GM23338 (cell line): ENCODE measurements at regions not wholly inside any gene's neighbourhood (a gene's known extent, or its start where the extent isn't known, plus 50 kb on each side); places are given as distances from the start of the nearest gene placed in this dataset.
A peak's percentile ranks its signal among the peaks of the same experiment; 100 is the strongest.

Source experiments
- ATAC-seq: fragments of 200-7000 bp; cut with Tn5 transposase; 3 replicates; pipeline ENCODE4 v1.9.1; 2020
- DNase-seq: peaks from one replicate; pipeline ENCODE4 v3.0.0-alpha.2; 2015; ENCODE audit warnings: low spot score
- H2AFZ ChIP-seq: fragments of 200-600 bp; sonication (generic); 2 replicates; pipeline ENCODE4 v1.8.0; 2016; ENCODE audit warnings: antibody characterized with exemption, mild to moderate bottlenecking, moderate library complexity
- H3F3A ChIP-seq: fragments of 200-600 bp; sonication (generic); replicated peaks from 2 replicates; pipeline ENCODE4 v1.8.0; 2017; ENCODE audit warnings: antibody characterized with exemption, mixed run types, low read depth
- H3K27ac ChIP-seq: fragments of 200-600 bp; sonication (generic); 2 replicates; pipeline ENCODE4 v1.6.1; 2016; ENCODE audit warnings: low read depth
- H3K27me3 ChIP-seq: fragments of 200-600 bp; sonication (generic); 2 replicates; pipeline ENCODE4 v1.8.0; 2016; ENCODE audit warnings: mild to moderate bottlenecking, mixed run types, moderate library complexity; ENCODE audit not compliant: insufficient read depth
- H3K36me3 ChIP-seq: fragments of 200-600 bp; sonication (generic); 2 replicates; pipeline ENCODE4 v1.8.0; 2016; ENCODE audit warnings: mild to moderate bottlenecking; ENCODE audit not compliant: insufficient read depth
- H3K4me1 ChIP-seq: fragments of 200-600 bp; sonication (generic); 2 replicates; pipeline ENCODE4 v1.8.0; 2016; ENCODE audit warnings: mild to moderate bottlenecking, moderate library complexity; ENCODE audit not compliant: insufficient read depth
- H3K4me2 ChIP-seq: fragments of 200-600 bp; sonication (generic); 2 replicates; pipeline ENCODE4 v1.7.1; 2017; ENCODE audit warnings: mixed run types
- H3K4me3 ChIP-seq: fragments of 200-600 bp; sonication (generic); 2 replicates; pipeline ENCODE4 v1.6.1; 2016; ENCODE audit warnings: mixed run types
- H3K79me2 ChIP-seq: fragments of 200-600 bp; sonication (generic); replicated peaks from 2 replicates; pipeline ENCODE4 v1.8.0; 2017; ENCODE audit warnings: mild to moderate bottlenecking; ENCODE audit not compliant: insufficient read depth
- H3K9me2 ChIP-seq: fragments of 200-600 bp; sonication (generic); 2 replicates; pipeline ENCODE4 v1.8.0; 2017; ENCODE audit not compliant: insufficient read depth
- H4K20me1 ChIP-seq: fragments of 200-600 bp; sonication (generic); replicated peaks from 2 replicates; pipeline ENCODE4 v1.8.0; 2017; ENCODE audit warnings: mild to moderate bottlenecking; ENCODE audit not compliant: insufficient read depth
- H3K27ac Mint-ChIP-seq: 2 replicates; pipeline ENCODE4 v1.8.0; 2020; ENCODE audit warnings: inconsistent platforms, mild to moderate bottlenecking, moderate library complexity, mixed read lengths
- H3K27me3 Mint-ChIP-seq: 3 replicates; pipeline ENCODE4 v1.8.0; 2022; ENCODE audit warnings: low read depth, mild to moderate bottlenecking, moderate library complexity, mixed read lengths, inconsistent platforms; ENCODE audit not compliant: insufficient read depth, poor library complexity
- H3K36me3 Mint-ChIP-seq: 3 replicates; pipeline ENCODE4 v1.8.0; 2021; ENCODE audit warnings: low read depth, mild to moderate bottlenecking, inconsistent platforms, moderate library complexity, mixed read lengths
- H3K4me1 Mint-ChIP-seq: 3 replicates; pipeline ENCODE4 v1.8.0; 2020; ENCODE audit warnings: mild to moderate bottlenecking, inconsistent platforms, mixed read lengths
- H3K4me3 Mint-ChIP-seq: 3 replicates; pipeline ENCODE4 v1.8.0; 2021; ENCODE audit warnings: moderate library complexity, mild to moderate bottlenecking, inconsistent platforms, mixed read lengths
- H3K9me3 Mint-ChIP-seq: 3 replicates; pipeline ENCODE4 v1.8.0; 2020; ENCODE audit warnings: moderate library complexity, mild to moderate bottlenecking, inconsistent platforms, mixed read lengths
- CREB1 ChIP-seq: fragments of 250-450 bp; sonication (Bioruptor Pico); IDR thresholded peaks from 2 replicates; pipeline ENCODE4 v1.5.0; 2020; ENCODE audit warnings: low read depth, mild to moderate bottlenecking, moderate library complexity
- EZH2 ChIP-seq: fragments of 200-600 bp; sonication (generic); IDR thresholded peaks from one replicate; pipeline ENCODE4 v1.8.0; 2017; ENCODE audit warnings: antibody characterized with exemption, mild to moderate bottlenecking, low read depth; ENCODE audit not compliant: unreplicated experiment
- EZH2phosphoT487 ChIP-seq: fragments of 200-600 bp; sonication (generic); IDR thresholded peaks from one replicate; pipeline ENCODE4 v1.8.1; 2018; ENCODE audit warnings: antibody characterized with exemption; ENCODE audit not compliant: unreplicated experiment
- JUNB ChIP-seq: IDR thresholded peaks from one replicate; pipeline ENCODE4 v1.6.1; 2016; ENCODE audit warnings: antibody characterized with exemption; ENCODE audit not compliant: unreplicated experiment
- NANOG ChIP-seq: IDR thresholded peaks from 2 replicates; pipeline ENCODE4 v1.6.1; 2016; ENCODE audit warnings: antibody characterized with exemption, borderline replicate concordance
- POLR2AphosphoS5 ChIP-seq: IDR thresholded peaks from 2 replicates; pipeline ENCODE4 v1.6.1; 2016; ENCODE audit warnings: antibody characterized with exemption, low read depth
- STAT1 ChIP-seq: IDR thresholded peaks from one replicate; pipeline ENCODE4 v1.6.1; 2016; ENCODE audit warnings: antibody characterized with exemption; ENCODE audit not compliant: unreplicated experiment
- ZNF114 ChIP-seq: fragments of 250-450 bp; sonication (Bioruptor Pico); IDR thresholded peaks from 2 replicates; pipeline ENCODE4 v1.5.0; 2020; ENCODE audit warnings: mild to moderate bottlenecking, moderate library complexity
- ZNF331 ChIP-seq: fragments of 250-450 bp; sonication (Bioruptor Pico); IDR thresholded peaks from 2 replicates; pipeline ENCODE4 v1.5.0; 2020; ENCODE audit warnings: low read depth, mild to moderate bottlenecking, moderate library complexity
- ZNF462 ChIP-seq: fragments of 250-450 bp; sonication (Bioruptor Pico); IDR thresholded peaks from 2 replicates; pipeline ENCODE4 v1.5.0; 2020; ENCODE audit warnings: mild to moderate bottlenecking, moderate library complexity
- TF ChIP-seq, protein P1 (sequence below): IDR thresholded peaks from one replicate; pipeline ENCODE4 v1.6.1; 2018; ENCODE audit warnings: antibody characterized with exemption; ENCODE audit not compliant: unreplicated experiment
- TF ChIP-seq, protein P2 (sequence below): IDR thresholded peaks from 2 replicates; pipeline ENCODE4 v1.6.1; 2016; ENCODE audit warnings: antibody characterized with exemption
- TF ChIP-seq, protein P3 (sequence below), 2 experiments: fragments of 200-600 bp in 1 of 2; sonication (generic) in 1 of 2; conservative IDR thresholded peaks; 2 replicates each; pipeline versions ENCODE4 v1.5.1 to v1.6.1; 2016 to 2017; ENCODE audit warnings: antibody characterized with exemption in 2 of 2, low read depth in 2 of 2, mild to moderate bottlenecking in 2 of 2, moderate library complexity in 1 of 2

GRCh38 chr2:195561116-195561921 is 95.7 kb upstream of the SLC39A10 start:
- H3K9me3 Mint-ChIP-seq: no peaks in the 10 kb centered on the region
- Histone ChIP-seq H3K79me2 (no peaks in the 10 kb centered on the region), H3K27ac (0 out of 2 replicates have a peak overlapping the region, but pooled peaks have one; percentile 28), H4K20me1 (no peaks in the 10 kb centered on the region), H3K27me3 (no peaks in the 10 kb centered on the region), H3K4me1 (peaks cover 24% of the 10 kb centered on the region), H2AFZ (peak overlapping the region; percentile 67; the same call in 1 of the 2 replicates), H3F3A (peaks cover 3% of the 10 kb centered on the region; the same call in 1 of the 2 replicates), H3K9me2 (no peaks in the 10 kb centered on the region), H3K4me2 (no peak overlapping the region), H3K4me3 (no peak overlapping the region), H3K36me3 (no peaks in the 10 kb centered on the region)
- ATAC-seq (no peak), DNase-seq (no peak)
- H3K4me3 Mint-ChIP-seq: no peak overlapping the region
- H3K27me3 Mint-ChIP-seq: peaks cover 1% of the 10 kb centered on the region
- H3K36me3 Mint-ChIP-seq: peaks cover 5% of the 10 kb centered on the region; the same call in 1 of the 3 replicates
- H3K4me1 Mint-ChIP-seq: peaks cover 19% of the 10 kb centered on the region
- H3K27ac Mint-ChIP-seq: no peak overlapping the region
- TF ChIP-seq, protein P1, sequence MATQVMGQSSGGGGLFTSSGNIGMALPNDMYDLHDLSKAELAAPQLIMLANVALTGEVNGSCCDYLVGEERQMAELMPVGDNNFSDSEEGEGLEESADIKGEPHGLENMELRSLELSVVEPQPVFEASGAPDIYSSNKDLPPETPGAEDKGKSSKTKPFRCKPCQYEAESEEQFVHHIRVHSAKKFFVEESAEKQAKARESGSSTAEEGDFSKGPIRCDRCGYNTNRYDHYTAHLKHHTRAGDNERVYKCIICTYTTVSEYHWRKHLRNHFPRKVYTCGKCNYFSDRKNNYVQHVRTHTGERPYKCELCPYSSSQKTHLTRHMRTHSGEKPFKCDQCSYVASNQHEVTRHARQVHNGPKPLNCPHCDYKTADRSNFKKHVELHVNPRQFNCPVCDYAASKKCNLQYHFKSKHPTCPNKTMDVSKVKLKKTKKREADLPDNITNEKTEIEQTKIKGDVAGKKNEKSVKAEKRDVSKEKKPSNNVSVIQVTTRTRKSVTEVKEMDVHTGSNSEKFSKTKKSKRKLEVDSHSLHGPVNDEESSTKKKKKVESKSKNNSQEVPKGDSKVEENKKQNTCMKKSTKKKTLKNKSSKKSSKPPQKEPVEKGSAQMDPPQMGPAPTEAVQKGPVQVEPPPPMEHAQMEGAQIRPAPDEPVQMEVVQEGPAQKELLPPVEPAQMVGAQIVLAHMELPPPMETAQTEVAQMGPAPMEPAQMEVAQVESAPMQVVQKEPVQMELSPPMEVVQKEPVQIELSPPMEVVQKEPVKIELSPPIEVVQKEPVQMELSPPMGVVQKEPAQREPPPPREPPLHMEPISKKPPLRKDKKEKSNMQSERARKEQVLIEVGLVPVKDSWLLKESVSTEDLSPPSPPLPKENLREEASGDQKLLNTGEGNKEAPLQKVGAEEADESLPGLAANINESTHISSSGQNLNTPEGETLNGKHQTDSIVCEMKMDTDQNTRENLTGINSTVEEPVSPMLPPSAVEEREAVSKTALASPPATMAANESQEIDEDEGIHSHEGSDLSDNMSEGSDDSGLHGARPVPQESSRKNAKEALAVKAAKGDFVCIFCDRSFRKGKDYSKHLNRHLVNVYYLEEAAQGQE: no peak
- no peak for TF ChIP-seq NANOG
- TF ChIP-seq EZH2: no peak
- TF ChIP-seq ZNF462: no peak
- TF ChIP-seq, protein P2, sequence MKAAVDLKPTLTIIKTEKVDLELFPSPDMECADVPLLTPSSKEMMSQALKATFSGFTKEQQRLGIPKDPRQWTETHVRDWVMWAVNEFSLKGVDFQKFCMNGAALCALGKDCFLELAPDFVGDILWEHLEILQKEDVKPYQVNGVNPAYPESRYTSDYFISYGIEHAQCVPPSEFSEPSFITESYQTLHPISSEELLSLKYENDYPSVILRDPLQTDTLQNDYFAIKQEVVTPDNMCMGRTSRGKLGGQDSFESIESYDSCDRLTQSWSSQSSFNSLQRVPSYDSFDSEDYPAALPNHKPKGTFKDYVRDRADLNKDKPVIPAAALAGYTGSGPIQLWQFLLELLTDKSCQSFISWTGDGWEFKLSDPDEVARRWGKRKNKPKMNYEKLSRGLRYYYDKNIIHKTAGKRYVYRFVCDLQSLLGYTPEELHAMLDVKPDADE: no peak
- TF ChIP-seq ZNF331 (CRISPR knock-in tag): no peak
- no peak for TF ChIP-seq CREB1 (CRISPR knock-in tag)
- TF ChIP-seq STAT1: no peak
- TF ChIP-seq POLR2AphosphoS5: no peak
- no peak for TF ChIP-seq JUNB
- no peak for TF ChIP-seq EZH2phosphoT487
- no peak for TF ChIP-seq ZNF114 (CRISPR knock-in tag)
- TF ChIP-seq, protein P3, sequence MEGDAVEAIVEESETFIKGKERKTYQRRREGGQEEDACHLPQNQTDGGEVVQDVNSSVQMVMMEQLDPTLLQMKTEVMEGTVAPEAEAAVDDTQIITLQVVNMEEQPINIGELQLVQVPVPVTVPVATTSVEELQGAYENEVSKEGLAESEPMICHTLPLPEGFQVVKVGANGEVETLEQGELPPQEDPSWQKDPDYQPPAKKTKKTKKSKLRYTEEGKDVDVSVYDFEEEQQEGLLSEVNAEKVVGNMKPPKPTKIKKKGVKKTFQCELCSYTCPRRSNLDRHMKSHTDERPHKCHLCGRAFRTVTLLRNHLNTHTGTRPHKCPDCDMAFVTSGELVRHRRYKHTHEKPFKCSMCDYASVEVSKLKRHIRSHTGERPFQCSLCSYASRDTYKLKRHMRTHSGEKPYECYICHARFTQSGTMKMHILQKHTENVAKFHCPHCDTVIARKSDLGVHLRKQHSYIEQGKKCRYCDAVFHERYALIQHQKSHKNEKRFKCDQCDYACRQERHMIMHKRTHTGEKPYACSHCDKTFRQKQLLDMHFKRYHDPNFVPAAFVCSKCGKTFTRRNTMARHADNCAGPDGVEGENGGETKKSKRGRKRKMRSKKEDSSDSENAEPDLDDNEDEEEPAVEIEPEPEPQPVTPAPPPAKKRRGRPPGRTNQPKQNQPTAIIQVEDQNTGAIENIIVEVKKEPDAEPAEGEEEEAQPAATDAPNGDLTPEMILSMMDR (conservative IDR thresholded peaks at IDR 0.05; ENCODE audit: low read depth in 2 of 2): no peak
